Heart right ventricle (tissue), 16 donors: ENCODE measurements at regions not wholly inside any gene's neighbourhood (a gene's known extent, or its start where the extent isn't known, plus 50 kb on each side); places are given as distances from the start of the nearest gene placed in this dataset.

Source experiments
- ATAC-seq, 8 donors: fragments of 200-7000 bp; cut with Tn5 transposase; one replicate each; pipeline ENCODE4 v1.9.1; 2020; ENCODE audit warnings: mild to moderate bottlenecking in 8 of 8, moderate library complexity in 8 of 8, moderate number of reproducible peaks in 1 of 8
- DNase-seq, 2 donors: peaks; one replicate each; pipeline ENCODE4 v3.0.0-alpha.2; 2020
- H3K27ac ChIP-seq, 10 donors: fragments of 200-600 bp; sonication (generic) in 2 of 10; one replicate each; pipeline versions ENCODE4 v1.5.0 to v1.8.0; 2020 to 2022; ENCODE audit warnings: mild to moderate bottlenecking in 3 of 10
- H3K27me3 ChIP-seq, 7 donors: fragments of 200-600 bp; one replicate each; pipeline ENCODE4 v1.8.0; 2021 to 2022; ENCODE audit warnings: mild to moderate bottlenecking in 2 of 7
- H3K36me3 ChIP-seq, 9 donors: fragments of 200-600 bp; sonication (generic) in 1 of 9; one replicate each; pipeline versions ENCODE4 v1.5.0 to v1.8.0; 2020 to 2022; ENCODE audit warnings: mild to moderate bottlenecking in 2 of 9
- H3K4me1 ChIP-seq, 9 donors: fragments of 200-600 bp; sonication (generic) in 1 of 9; one replicate each; pipeline versions ENCODE4 v1.5.0 to v1.8.0; 2020 to 2022; ENCODE audit warnings: mild to moderate bottlenecking in 4 of 9
- H3K4me3 ChIP-seq, 10 donors: fragments of 200-600 bp; sonication (generic) in 2 of 10; one replicate each; pipeline versions ENCODE4 v1.5.0 to v1.8.0; 2020 to 2022; ENCODE audit warnings: mild to moderate bottlenecking in 7 of 10, moderate library complexity in 2 of 10
- H3K9me3 ChIP-seq, 11 donors: fragments of 200-600 bp in 10 of 11; sonication (generic) in 2 of 11; one replicate each; pipeline versions ENCODE4 v1.5.0 to v1.8.0; 2013 to 2022; ENCODE audit warnings: mild to moderate bottlenecking in 2 of 11, control low read depth in 1 of 11, moderate library complexity in 1 of 11
- WGBS, 2 donors: extraction: QIAGEN DNeasy Blood & Tissue Kit; methylation state at CpG; one replicate each; pipeline ENCODE4 v1.1.7; 2013; ENCODE audit warnings: inconsistent platforms in 1 of 2; 5-methylcytosine and 5-hydroxymethylcytosine counted together
- intact Hi-C, 10 donors: fragments of 100-400 bp; cut with DNase I; formaldehyde crosslinking; loops; one replicate each; pipeline versions ENCODE4 v1.11.1 to v1.14.2; 2022
- TF ChIP-seq, protein P1 (sequence below), 9 donors: fragments of 200-600 bp; sonication (generic) in 2 of 9; IDR thresholded peaks; one replicate each; pipeline versions ENCODE4 v1.5.0 to v1.8.0; 2021 to 2022; ENCODE audit warnings: antibody characterized with exemption in 9 of 9, mild to moderate bottlenecking in 5 of 9, moderate library complexity in 1 of 9
- donor health status: Arrhythmogenic right ventricular cardiomyopathy.
- donor health status: ischemic (EF 13 %, LVEDD 7.1; RV severe dilation, severe dysfunction).
- donor health status: healthy with polysubstance abuse.
- donor health status: DM: no; HTN: yes; CAD: no.
- donor health status: DM: no; HTN: no; CAD: no.
- donor health status: ischemic (EF 25% LVEDD 6.9; RV normal size, moderate dysfunction).
- donor health status: ischemic (EF 25% LVEDD 5.7; RV mildly dilated, moderate dysfunction).
- donor health status: healthy.
- donor health status: DM: yes; HTN: yes; CAD: no.
- donor health status: Ischemic cardiomyopathy.
- donor health status: ischemic (EF 35%, LVEDD 5.7; RV mildly dilated, moderate dysfunction).
- donor health status: nonischemic (EF 11% LVEDD 7.7; RV severe dilation, severe dysfunction).
- donor health status: DM: yes; HTN: yes; CAD: no.
- donor health status: PGD.
- donor health status: ischemic (EF 29% LVEDD 5.4; RV normal size, mild dysfunction).
- donor health status: nonischemic (EF 23%, LVEDD 6.1; RV moderate dilation, normal function).

DNA sequence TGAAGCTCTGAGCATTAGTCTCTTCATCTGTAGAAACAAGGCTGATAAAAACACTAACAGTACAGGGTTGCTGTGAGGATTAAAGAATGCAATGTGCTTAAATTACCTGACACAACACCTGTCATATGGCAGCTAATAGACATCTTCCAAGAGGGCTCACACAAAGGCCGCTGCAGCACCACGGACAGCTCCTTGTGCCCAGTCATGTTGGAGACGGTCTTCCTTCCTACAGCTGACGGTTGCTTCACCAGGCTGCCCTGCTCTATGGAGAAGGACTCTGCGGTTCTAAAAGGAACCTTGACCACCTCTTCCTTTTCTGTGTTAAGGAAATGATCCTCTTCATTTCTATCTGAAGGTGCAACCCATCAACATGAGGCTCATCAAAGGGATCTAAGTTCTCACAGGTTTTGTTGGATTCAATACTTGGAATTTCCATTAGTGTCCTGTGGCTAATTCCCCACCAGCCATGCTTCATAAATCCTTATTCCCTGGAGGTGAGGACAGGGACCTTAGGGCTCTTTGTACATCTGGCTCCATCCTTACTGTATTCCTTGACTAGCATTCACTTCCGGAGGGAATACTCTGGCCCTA is 138.9 kb upstream of the CES5A start:
- peak; percentile 54 to 63 for DNase-seq
- intact Hi-C loops, result no loop called here
- TF ChIP-seq, protein P1, sequence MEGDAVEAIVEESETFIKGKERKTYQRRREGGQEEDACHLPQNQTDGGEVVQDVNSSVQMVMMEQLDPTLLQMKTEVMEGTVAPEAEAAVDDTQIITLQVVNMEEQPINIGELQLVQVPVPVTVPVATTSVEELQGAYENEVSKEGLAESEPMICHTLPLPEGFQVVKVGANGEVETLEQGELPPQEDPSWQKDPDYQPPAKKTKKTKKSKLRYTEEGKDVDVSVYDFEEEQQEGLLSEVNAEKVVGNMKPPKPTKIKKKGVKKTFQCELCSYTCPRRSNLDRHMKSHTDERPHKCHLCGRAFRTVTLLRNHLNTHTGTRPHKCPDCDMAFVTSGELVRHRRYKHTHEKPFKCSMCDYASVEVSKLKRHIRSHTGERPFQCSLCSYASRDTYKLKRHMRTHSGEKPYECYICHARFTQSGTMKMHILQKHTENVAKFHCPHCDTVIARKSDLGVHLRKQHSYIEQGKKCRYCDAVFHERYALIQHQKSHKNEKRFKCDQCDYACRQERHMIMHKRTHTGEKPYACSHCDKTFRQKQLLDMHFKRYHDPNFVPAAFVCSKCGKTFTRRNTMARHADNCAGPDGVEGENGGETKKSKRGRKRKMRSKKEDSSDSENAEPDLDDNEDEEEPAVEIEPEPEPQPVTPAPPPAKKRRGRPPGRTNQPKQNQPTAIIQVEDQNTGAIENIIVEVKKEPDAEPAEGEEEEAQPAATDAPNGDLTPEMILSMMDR (IDR thresholded peaks at IDR 0.05), result no peak
- Histone ChIP-seq H3K9me3 (no peaks in the 10 kb centered on the region), H3K36me3 (no peaks in the 10 kb centered on the region), H3K27ac (no peak overlapping the region), H3K4me3 (no peak overlapping the region), H3K4me1 (no peaks in the 10 kb centered on the region), H3K27me3 (peaks cover 0 to 15% (median 7%) of the 10 kb centered on the region in 7 donors)
- WGBS, 2 donors, result 21 to 23% methylated on average over 6 of the region's 6 CpGs
- peak in 3 of 8 donors; percentile 52 to 67 (median 62) for ATAC-seq

DNA sequence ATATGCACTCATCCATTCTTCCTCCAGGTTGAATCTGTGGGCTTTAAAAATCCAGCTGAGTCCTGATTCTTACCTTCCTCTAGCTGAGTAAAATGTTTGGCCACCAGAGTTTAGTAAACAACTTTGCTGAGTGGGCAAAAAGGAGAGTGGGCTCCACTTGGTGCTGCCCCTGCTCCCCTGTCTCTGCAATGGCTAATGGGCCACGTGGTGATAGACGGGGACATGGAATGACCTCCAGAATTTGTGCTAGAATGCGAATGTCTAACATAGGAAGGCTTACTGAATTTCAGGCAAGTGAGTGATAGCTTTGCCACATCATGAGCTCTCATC is 137.3 kb upstream of the CES5A start:
- Histone ChIP-seq H3K4me1 (no peaks in the 10 kb centered on the region), H3K27me3 (peaks cover 0 to 15% (median 7%) of the 10 kb centered on the region in 7 donors), H3K4me3 (no peak overlapping the region), H3K27ac (no peak overlapping the region), H3K9me3 (no peaks in the 10 kb centered on the region), H3K36me3 (no peaks in the 10 kb centered on the region)
- no peak for DNase-seq
- no peak for ATAC-seq
- WGBS, 2 donors, result 57 to 60% methylated on average over 3 of the region's 3 CpGs
- TF ChIP-seq, protein P1 (IDR thresholded peaks at IDR 0.05), result no peak
- intact Hi-C loops, result no loop called here

DNA sequence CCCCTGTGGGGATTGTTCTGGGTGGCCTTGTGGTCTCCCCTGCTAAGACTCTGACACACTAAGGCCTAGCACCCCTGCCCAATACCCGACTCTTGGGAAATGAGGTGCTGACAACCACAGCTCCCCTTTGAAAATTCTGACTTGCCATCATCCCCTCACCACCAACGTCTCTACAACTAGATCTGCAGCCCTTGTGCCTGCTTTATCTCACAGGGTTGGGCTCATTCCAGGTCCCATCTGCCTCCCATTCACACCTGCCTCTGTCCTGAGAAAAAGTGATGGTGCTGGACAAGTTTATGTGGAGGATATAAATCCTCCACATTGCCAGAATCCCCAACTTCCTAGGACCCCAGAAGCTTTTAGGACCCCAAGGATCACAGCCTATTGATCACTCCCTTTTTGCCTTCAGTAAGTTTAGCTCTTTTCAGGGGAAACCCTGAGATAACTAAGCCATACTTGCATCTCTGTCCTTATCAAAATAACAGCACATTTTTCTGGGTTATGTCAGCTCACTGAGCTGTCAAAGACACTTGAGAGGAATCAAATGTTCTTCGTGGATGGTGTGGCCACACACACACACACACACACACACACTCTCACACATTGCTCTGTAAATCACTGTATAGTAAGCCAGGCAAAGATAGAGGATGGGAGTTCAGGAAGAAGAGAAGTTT is 136.8 kb upstream of the CES5A start:
- intact Hi-C loops, result no loop called here
- whole genome bisulfite sequencing, 2 donors, result 14 to 16% methylated on average over 3 of the region's 3 CpGs

DNA sequence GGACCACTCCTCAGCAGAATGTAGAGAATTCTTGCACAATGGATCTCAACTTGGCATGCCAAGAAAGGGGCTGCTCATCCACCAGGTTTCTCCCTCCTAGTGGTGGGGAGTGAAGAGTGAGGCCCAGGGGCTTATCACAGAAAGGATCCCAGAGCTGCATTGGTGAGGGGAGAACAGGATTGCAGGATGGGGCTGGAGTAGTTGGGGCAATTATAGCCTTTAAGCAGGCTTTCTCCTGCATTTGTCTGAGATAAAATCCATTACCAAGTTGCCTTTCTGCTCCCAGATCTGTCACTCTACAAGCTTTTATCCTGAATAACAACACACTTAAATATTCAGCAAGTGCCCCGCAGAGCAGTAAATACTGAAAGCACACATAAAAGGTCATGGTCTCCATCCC is 130.8 kb upstream of the CES5A start:
- Histone ChIP-seq H3K27ac (no peak overlapping the region), H3K27me3 (peaks cover 0 to 7% (median 0%) of the 10 kb centered on the region in 7 donors), H3K9me3 (peaks cover 0 to 2% (median 0%) of the 10 kb centered on the region in 11 donors), H3K4me3 (no peak overlapping the region), H3K36me3 (no peaks in the 10 kb centered on the region), H3K4me1 (no peaks in the 10 kb centered on the region)
- no peak for ATAC-seq
- TF ChIP-seq, protein P1 (IDR thresholded peaks at IDR 0.05), result no peak
- WGBS, 2 donors, result 55 to 74% methylated on average over 1 of the region's 1 CpG
- intact Hi-C loops, result no loop called here
- no peak for DNase-seq

More for the DNA sequence above, 136.8 kb upstream of the CES5A start:
- Histone ChIP-seq H3K27ac (no peak overlapping the region), H3K36me3 (no peaks in the 10 kb centered on the region), H3K4me1 (no peaks in the 10 kb centered on the region), H3K4me3 (no peak overlapping the region), H3K9me3 (no peaks in the 10 kb centered on the region), H3K27me3 (peaks cover 0 to 15% (median 7%) of the 10 kb centered on the region in 7 donors)
- TF ChIP-seq, protein P1 (IDR thresholded peaks at IDR 0.05), result no peak
- no peak for DNase-seq
- ATAC-seq, result no peak
